Smooth muscle cell (in vitro differentiated cells): ENCODE measurements at regions not wholly inside any gene's neighbourhood (a gene's known extent, or its start where the extent isn't known, plus 50 kb on each side); places are given as distances from the start of the nearest gene placed in this dataset.

Experiments used
- DNase-seq: peaks from one replicate; lab custom pipeline; 2025; ENCODE audit not compliant: unreplicated experiment; lab: John Stamatoyannopoulos, UW
- H2AFZ ChIP-seq: fragments of 200-600 bp; sonication (generic); 2 replicates; pipeline ENCODE4 v1.6.0; 2016; ENCODE audit warnings: antibody characterized with exemption, low read depth, mild to moderate bottlenecking
- H3F3A ChIP-seq: fragments of 200-600 bp; sonication (generic); 2 replicates; pipeline ENCODE4 v1.6.0; 2017; ENCODE audit warnings: antibody characterized with exemption, low read depth
- H3K27ac ChIP-seq: fragments of 200-600 bp; sonication (generic); 2 replicates; pipeline ENCODE4 v1.5.1; 2016; ENCODE audit warnings: low read depth, mild to moderate bottlenecking
- H3K27me3 ChIP-seq: fragments of 200-600 bp; sonication (generic); 2 replicates; pipeline ENCODE4 v1.6.1; 2016; ENCODE audit warnings: low read depth, mild to moderate bottlenecking
- H3K36me3 ChIP-seq: fragments of 200-600 bp; sonication (generic); 2 replicates; pipeline ENCODE4 v1.5.1; 2016; ENCODE audit warnings: low read depth
- H3K4me1 ChIP-seq: fragments of 200-600 bp; sonication (generic); 2 replicates; pipeline ENCODE4 v1.5.1; 2016; ENCODE audit warnings: low read depth
- H3K4me2 ChIP-seq: fragments of 200-600 bp; sonication (generic); 2 replicates; pipeline ENCODE4 v1.6.0; 2016; ENCODE audit warnings: mild to moderate bottlenecking
- H3K4me3 ChIP-seq: fragments of 200-600 bp; sonication (generic); 2 replicates; pipeline ENCODE4 v1.5.1; 2016; ENCODE audit warnings: mild to moderate bottlenecking
- H3K79me2 ChIP-seq: fragments of 200-600 bp; sonication (generic); 2 replicates; pipeline ENCODE4 v1.6.0; 2016; ENCODE audit warnings: low read depth, mild to moderate bottlenecking
- H3K9ac ChIP-seq: fragments of 200-600 bp; sonication (generic); 2 replicates; pipeline ENCODE4 v1.6.0; 2016; ENCODE audit warnings: low read depth
- H3K9me3 ChIP-seq: fragments of 200-600 bp; sonication (generic); replicated peaks from 2 replicates; pipeline ENCODE4 v1.5.1; 2016; ENCODE audit warnings: low read depth
- H4K20me1 ChIP-seq: fragments of 200-600 bp; sonication (generic); 2 replicates; pipeline ENCODE4 v1.6.0; 2016; ENCODE audit warnings: low read depth
- CTCF ChIP-seq: fragments of 200-600 bp; sonication (generic); IDR thresholded peaks from 2 replicates; pipeline ENCODE4 v1.5.1; 2017; ENCODE audit warnings: borderline replicate concordance, mild to moderate bottlenecking, antibody characterized with exemption; ENCODE audit not compliant: insufficient read depth, poor library complexity, severe bottlenecking
- WGBS: methylation state at CpG from one replicate; pipeline ENCODE4 v1.1.7; 2016; ENCODE audit warnings: low lambda C conversion rate; 5-methylcytosine and 5-hydroxymethylcytosine counted together

- no peak for DNase-seq
- no peaks in the 10 kb centered on the region for H3K79me2 ChIP-seq
- no peak overlapping the region for H3K9ac ChIP-seq
- H3K4me2 ChIP-seq: no peak overlapping the region
- H3K27ac ChIP-seq: no peak overlapping the region
- H3F3A ChIP-seq: no peaks in the 10 kb centered on the region
- H2AFZ ChIP-seq: no peak overlapping the region
- H4K20me1 ChIP-seq: no peaks in the 10 kb centered on the region
- no peak for TF ChIP-seq CTCF
- peaks cover 8% of the 10 kb centered on the region for H3K4me1 ChIP-seq
- H3K9me3 ChIP-seq: no peaks in the 10 kb centered on the region
- no peaks in the 10 kb centered on the region for H3K36me3 ChIP-seq
- WGBS: 97% methylated on average over 3 of the region's 3 CpGs
- no peaks in the 10 kb centered on the region for H3K27me3 ChIP-seq
- no peak overlapping the region for H3K4me3 ChIP-seq
Measured at GRCh38 chr12:18899162-18899561, 161.2 kb downstream of the CAPZA3 start.

- Histone ChIP-seq H3K4me3 (no peak overlapping the region), H3K36me3 (no peaks in the 10 kb centered on the region), H3K9me3 (no peaks in the 10 kb centered on the region), H3F3A (no peaks in the 10 kb centered on the region), H3K4me1 (peaks cover 8% of the 10 kb centered on the region), H2AFZ (no peak overlapping the region), H3K79me2 (no peaks in the 10 kb centered on the region), H3K27me3 (no peaks in the 10 kb centered on the region), H3K4me2 (no peak overlapping the region), H3K9ac (no peak overlapping the region), H4K20me1 (no peaks in the 10 kb centered on the region), H3K27ac (no peak overlapping the region)
- WGBS: 91% methylated on average over 8 of the region's 8 CpGs
- no peak for TF ChIP-seq CTCF
- no peak for DNase-seq
Measured at GRCh38 chr12:18899678-18900317, 161.9 kb downstream of the CAPZA3 start.

- Histone ChIP-seq H4K20me1 (no peaks in the 10 kb centered on the region), H3K79me2 (no peaks in the 10 kb centered on the region), H3K9me3 (no peaks in the 10 kb centered on the region), H3K9ac (no peak overlapping the region), H3K27ac (no peak overlapping the region), H3K36me3 (no peaks in the 10 kb centered on the region), H3K4me2 (no peak overlapping the region), H3K4me1 (no peaks in the 10 kb centered on the region), H3F3A (no peaks in the 10 kb centered on the region), H3K27me3 (no peaks in the 10 kb centered on the region), H2AFZ (no peak overlapping the region), H3K4me3 (no peak overlapping the region)
- no peak for DNase-seq
- 79% methylated on average over 2 of the region's 2 CpGs for WGBS
- no peak for TF ChIP-seq CTCF
Measured at GRCh38 chr12:18905134-18905533, 167.2 kb downstream of the CAPZA3 start.

GRCh38 chr12:18906395-18906794 is 168.5 kb downstream of the CAPZA3 start:
- Histone ChIP-seq H3K27ac (no peak overlapping the region), H3K9me3 (no peaks in the 10 kb centered on the region), H3K27me3 (no peaks in the 10 kb centered on the region), H3K36me3 (no peaks in the 10 kb centered on the region), H3K9ac (no peak overlapping the region), H2AFZ (no peak overlapping the region), H3F3A (no peaks in the 10 kb centered on the region), H3K4me2 (no peak overlapping the region), H3K4me3 (no peak overlapping the region), H3K4me1 (no peaks in the 10 kb centered on the region), H4K20me1 (no peaks in the 10 kb centered on the region), H3K79me2 (no peaks in the 10 kb centered on the region)
- no peak for DNase-seq
- 100% methylated on average over 1 of the region's 1 CpG for WGBS
- TF ChIP-seq CTCF: no peak
